Skeletal muscle satellite cell (primary cell): ENCODE measurements at regions not wholly inside any gene's neighbourhood (a gene's known extent, or its start where the extent isn't known, plus 50 kb on each side); places are given as distances from the start of the nearest gene placed in this dataset.
A peak's percentile ranks its signal among the peaks of the same experiment; 100 is the strongest.

Experiments
- H3K27me3 ChIP-seq: 2 replicates; pipeline ENCODE4 v1.7.0; 2013; ENCODE audit warnings: low read length; ENCODE audit not compliant: control insufficient read depth, insufficient read depth
- H3K36me3 ChIP-seq: 2 replicates; pipeline ENCODE4 v1.7.0; 2013; ENCODE audit warnings: mild to moderate bottlenecking, control low read depth, low read length; ENCODE audit not compliant: insufficient read depth
- H3K4me1 ChIP-seq: 2 replicates; pipeline ENCODE4 v1.7.0; 2013; ENCODE audit warnings: low read length; ENCODE audit not compliant: control insufficient read depth, insufficient read depth
- H3K4me2 ChIP-seq: 2 replicates; pipeline ENCODE4 v1.7.0; 2013; ENCODE audit warnings: mild to moderate bottlenecking, low read length
- H3K4me3 ChIP-seq: 2 replicates; pipeline ENCODE4 v1.7.0; 2013; ENCODE audit warnings: low read length
- H3K9ac ChIP-seq: 2 replicates; pipeline ENCODE4 v1.7.0; 2013; ENCODE audit warnings: mild to moderate bottlenecking, low read depth, low read length, moderate library complexity
- H3K9me3 ChIP-seq: replicated peaks from 2 replicates; pipeline ENCODE4 v1.7.0; 2013; ENCODE audit warnings: mild to moderate bottlenecking, control low read depth, low read length

GRCh38 chr11:121936781-121937447, 179.1 kb downstream of the BLID start:
- Histone ChIP-seq H3K4me1 (peaks cover 35% of the 10 kb centered on the region), H3K4me2 (peak overlapping the region; percentile 59), H3K9ac (peak overlapping the region; percentile 54), H3K36me3 (no peaks in the 10 kb centered on the region), H3K27me3 (no peaks in the 10 kb centered on the region), H3K9me3 (no peaks in the 10 kb centered on the region), H3K4me3 (no peak overlapping the region)

- Histone ChIP-seq H3K4me3 (no peak overlapping the region), H3K9ac (peak overlapping the region; percentile 54), H3K4me2 (peak overlapping the region; percentile 59), H3K9me3 (no peaks in the 10 kb centered on the region), H3K27me3 (no peaks in the 10 kb centered on the region), H3K4me1 (peaks cover 39% of the 10 kb centered on the region), H3K36me3 (no peaks in the 10 kb centered on the region)
Observed at GRCh38 chr11:121936370-121936769, 179.6 kb downstream of the BLID start.

GRCh38 chr11:121933694-121934093, 182.3 kb downstream of the BLID start:
- H3K36me3 ChIP-seq, result no peaks in the 10 kb centered on the region
- no peaks in the 10 kb centered on the region for H3K9me3 ChIP-seq
- no peaks in the 10 kb centered on the region for H3K27me3 ChIP-seq
- peaks cover 57% of the 10 kb centered on the region for H3K4me1 ChIP-seq
- no peak overlapping the region for H3K9ac ChIP-seq
- no peak overlapping the region for H3K4me2 ChIP-seq
- no peak overlapping the region for H3K4me3 ChIP-seq

- no peak overlapping the region for H3K9ac ChIP-seq
- no peaks in the 10 kb centered on the region for H3K36me3 ChIP-seq
- H3K4me3 ChIP-seq, result no peak overlapping the region
- H3K4me1 ChIP-seq, result peaks cover 57% of the 10 kb centered on the region
- H3K4me2 ChIP-seq, result no peak overlapping the region
- H3K9me3 ChIP-seq, result no peaks in the 10 kb centered on the region
- H3K27me3 ChIP-seq, result no peaks in the 10 kb centered on the region
Observed at GRCh38 chr11:121933294-121933693, 182.7 kb downstream of the BLID start.

- H3K4me3 ChIP-seq, result no peak overlapping the region
- no peaks in the 10 kb centered on the region for H3K27me3 ChIP-seq
- no peaks in the 10 kb centered on the region for H3K36me3 ChIP-seq
- no peak overlapping the region for H3K4me2 ChIP-seq
- H3K9ac ChIP-seq, result no peak overlapping the region
- H3K9me3 ChIP-seq, result no peaks in the 10 kb centered on the region
- H3K4me1 ChIP-seq, result peaks cover 52% of the 10 kb centered on the region
Observed at GRCh38 chr11:121932646-121933185, 183.3 kb downstream of the BLID start.

GRCh38 chr11:121931748-121932352, 184.2 kb downstream of the BLID start:
- H3K4me2 ChIP-seq, result no peak overlapping the region
- H3K9me3 ChIP-seq, result no peaks in the 10 kb centered on the region
- H3K36me3 ChIP-seq, result no peaks in the 10 kb centered on the region
- no peaks in the 10 kb centered on the region for H3K27me3 ChIP-seq
- H3K9ac ChIP-seq, result no peak overlapping the region
- peaks cover 47% of the 10 kb centered on the region for H3K4me1 ChIP-seq
- no peak overlapping the region for H3K4me3 ChIP-seq

- no peaks in the 10 kb centered on the region for H3K27me3 ChIP-seq
- H3K9ac ChIP-seq, result no peak overlapping the region
- H3K36me3 ChIP-seq, result no peaks in the 10 kb centered on the region
- no peak overlapping the region for H3K4me3 ChIP-seq
- peaks cover 40% of the 10 kb centered on the region for H3K4me1 ChIP-seq
- no peaks in the 10 kb centered on the region for H3K9me3 ChIP-seq
- no peak overlapping the region for H3K4me2 ChIP-seq
Observed at GRCh38 chr11:121931121-121931520, 184.9 kb downstream of the BLID start.

- Histone ChIP-seq H3K4me1 (peaks cover 33% of the 10 kb centered on the region), H3K4me3 (peak overlapping the region; percentile 63), H3K4me2 (peak overlapping the region; percentile 84), H3K9me3 (no peaks in the 10 kb centered on the region), H3K27me3 (no peaks in the 10 kb centered on the region), H3K36me3 (no peaks in the 10 kb centered on the region), H3K9ac (peak overlapping the region; percentile 66)
Observed at GRCh38 chr11:121930004-121930965, 185.7 kb downstream of the BLID start.

GRCh38 chr11:121929581-121929980, 186.4 kb downstream of the BLID start:
- Histone ChIP-seq H3K4me3 (peak overlapping the region; percentile 63), H3K4me1 (peaks cover 33% of the 10 kb centered on the region), H3K9ac (peak overlapping the region; percentile 33), H3K9me3 (no peaks in the 10 kb centered on the region), H3K27me3 (no peaks in the 10 kb centered on the region), H3K4me2 (peak overlapping the region; percentile 84), H3K36me3 (no peaks in the 10 kb centered on the region)

GRCh38 chr11:121928597-121929580, 187.1 kb downstream of the BLID start:
- H3K9me3 ChIP-seq, result no peaks in the 10 kb centered on the region
- peaks cover 33% of the 10 kb centered on the region for H3K4me1 ChIP-seq
- no peaks in the 10 kb centered on the region for H3K27me3 ChIP-seq
- peak overlapping the region; percentile 63 for H3K4me3 ChIP-seq
- H3K4me2 ChIP-seq, result peak overlapping the region; percentile 84
- H3K36me3 ChIP-seq, result no peaks in the 10 kb centered on the region
- peak overlapping the region; percentile 33 for H3K9ac ChIP-seq
